ENCODE measurements at regions not wholly inside any gene's neighbourhood (a gene's known extent, or its start where the extent isn't known, plus 50 kb on each side); places are given as distances from the start of the nearest gene placed in this dataset.
A peak's percentile ranks its signal among the peaks of the same experiment; 100 is the strongest.

- Histone ChIP-seq H3K4me1 (no peaks in the 10 kb centered on the region), H3K36me3 (no peaks in the 10 kb centered on the region), H3K27me3 (no peaks in the 10 kb centered on the region), H3K9me3 (no peaks in the 10 kb centered on the region), H3K27ac (peak overlapping the region; percentile 39 to 61 (median 56)), H3K4me3 (no peak overlapping the region)
- no peak for TF ChIP-seq POLR2A (IDR thresholded peaks at IDR 0.05)
- DNase-seq = no peak
- peak; percentile 27 to 63 for ATAC-seq
- in situ Hi-C loops (cut with MboI; ENCODE audit: low sequenced_read_pairs in 4 of 4) (no loop called here), intact Hi-C loops (cut with DNase I; ENCODE audit: low total_unique reads) (no loop called here)
Measured at GRCh38 chr9:20284601-20285289, 337.6 kb downstream of the MLLT3 start.

- Histone ChIP-seq H3K36me3 (no peaks in the 10 kb centered on the region), H3K27ac (no peak overlapping the region)
- intact Hi-C loops (cut with DNase I; ENCODE audit: low total_unique reads) = no loop called here
Measured at GRCh38 chr9:20280330-20280729, 342.0 kb downstream of the MLLT3 start.

GRCh38 chr9:20276762-20277161 lies 345.5 kb downstream of the MLLT3 start:
- intact Hi-C loops (cut with DNase I; ENCODE audit: low total_unique reads) (no loop called here), in situ Hi-C loops (cut with MboI; ENCODE audit: low sequenced_read_pairs in 4 of 4) (no loop called here)
- H3K4me1 ChIP-seq = no peaks in the 10 kb centered on the region
- H3K36me3 ChIP-seq = no peaks in the 10 kb centered on the region
- no peak overlapping the region for H3K27ac ChIP-seq
- H3K9me3 ChIP-seq = no peaks in the 10 kb centered on the region
- ATAC-seq (no peak), DNase-seq (no peak)
- no peak overlapping the region for H3K4me3 ChIP-seq
- H3K27me3 ChIP-seq = no peaks in the 10 kb centered on the region
- TF ChIP-seq POLR2A (IDR thresholded peaks at IDR 0.05) (no peak), CTCF (IDR thresholded peaks at IDR 0.05 in 4 of 5, conservative IDR thresholded peaks at IDR 0.05 in 1 of 5) (no peak)

More at GRCh38 chr9:20280330-20280729, 342.0 kb downstream of the MLLT3 start:
- Histone ChIP-seq H3K4me3 (no peak overlapping the region), H3K9me3 (no peaks in the 10 kb centered on the region), H3K4me1 (no peaks in the 10 kb centered on the region), H3K27me3 (no peaks in the 10 kb centered on the region)
- no peak for DNase-seq
- TF ChIP-seq POLR2A (IDR thresholded peaks at IDR 0.05) (no peak), CTCF (IDR thresholded peaks at IDR 0.05 in 4 of 5, conservative IDR thresholded peaks at IDR 0.05 in 1 of 5) (no peak)
- in situ Hi-C loops (cut with MboI; ENCODE audit: low sequenced_read_pairs in 4 of 4) = no loop called here
- ATAC-seq = no peak

GRCh38 chr9:20271723-20272122 lies 350.6 kb downstream of the MLLT3 start:
- ATAC-seq (no peak), DNase-seq (no peak)
- H3K9me3 ChIP-seq = no peaks in the 10 kb centered on the region
- H3K4me3 ChIP-seq = no peak overlapping the region
- no peaks in the 10 kb centered on the region for H3K27me3 ChIP-seq
- no peaks in the 10 kb centered on the region for H3K36me3 ChIP-seq
- in situ Hi-C loops (cut with MboI; ENCODE audit: low sequenced_read_pairs in 4 of 4) = loop anchor here in 1 of 4 donors (25.0 kb wide), 1 partner anchor 109 kb away; no protein-coding TSS in a partner anchor
- H3K4me1 ChIP-seq = no peaks in the 10 kb centered on the region
- no peak overlapping the region for H3K27ac ChIP-seq
- intact Hi-C loops (cut with DNase I; ENCODE audit: low total_unique reads) = no loop called here
- no peak for TF ChIP-seq POLR2A (IDR thresholded peaks at IDR 0.05)
- TF ChIP-seq CTCF (IDR thresholded peaks at IDR 0.05 in 4 of 5, conservative IDR thresholded peaks at IDR 0.05 in 1 of 5) = no peak

GRCh38 chr9:20271096-20271495 lies 351.2 kb downstream of the MLLT3 start:
- TF ChIP-seq POLR2A (IDR thresholded peaks at IDR 0.05) = no peak
- TF ChIP-seq CTCF (IDR thresholded peaks at IDR 0.05 in 4 of 5, conservative IDR thresholded peaks at IDR 0.05 in 1 of 5) = no peak
- no peaks in the 10 kb centered on the region for H3K27me3 ChIP-seq
- H3K36me3 ChIP-seq = no peaks in the 10 kb centered on the region
- DNase-seq = no peak
- ATAC-seq = no peak
- no peak overlapping the region for H3K27ac ChIP-seq
- H3K9me3 ChIP-seq = no peaks in the 10 kb centered on the region
- H3K4me3 ChIP-seq = no peak overlapping the region
- H3K4me1 ChIP-seq = no peaks in the 10 kb centered on the region
- in situ Hi-C loops (cut with MboI; ENCODE audit: low sequenced_read_pairs in 4 of 4) = loop anchor here in 1 of 4 donors (25.0 kb wide), 1 partner anchor 109 kb away; no protein-coding TSS in a partner anchor
- intact Hi-C loops (cut with DNase I; ENCODE audit: low total_unique reads) = no loop called here
